Coronary artery (tissue), 2 donors: ENCODE measurements at regions not wholly inside any gene's neighbourhood (a gene's known extent, or its start where the extent isn't known, plus 50 kb on each side); places are given as distances from the start of the nearest gene placed in this dataset.

Source experiments
- DNase-seq: peaks from one replicate; pipeline ENCODE4 v3.0.0-alpha.2; 2017; ENCODE audit warnings: low spot score
- H3K27ac ChIP-seq, 2 donors: fragments of 200-600 bp; sonication (generic); one replicate each; pipeline ENCODE4 v1.5.1; 2016 to 2019
- H3K4me3 ChIP-seq: fragments of 200-600 bp; sonication (generic); 2 replicates; pipeline ENCODE4 v1.5.1; 2016; ENCODE audit warnings: mild to moderate bottlenecking, moderate library complexity
- CTCF ChIP-seq: fragments of 200-600 bp; sonication (generic); IDR thresholded peaks from one replicate; pipeline ENCODE4 v1.5.1; 2019; ENCODE audit warnings: antibody characterized with exemption

GRCh38 chr6:25053875-25054371 lies 118.2 kb upstream of the RIPOR2 start:
- H3K27ac ChIP-seq: no peak overlapping the region
- no peak overlapping the region for H3K4me3 ChIP-seq
- DNase-seq: no peak
- TF ChIP-seq CTCF: no peak

- no peak overlapping the region for H3K4me3 ChIP-seq
- TF ChIP-seq CTCF: no peak
- no peak overlapping the region for H3K27ac ChIP-seq
- DNase-seq: no peak
Measured at GRCh38 chr6:25054469-25054868, 118.7 kb upstream of the RIPOR2 start.

GRCh38 chr6:25056130-25056529 lies 120.4 kb upstream of the RIPOR2 start:
- TF ChIP-seq CTCF: no peak
- no peak for DNase-seq
- Histone ChIP-seq H3K4me3 (no peak overlapping the region), H3K27ac (no peak overlapping the region)

- no peak for TF ChIP-seq CTCF
- H3K27ac ChIP-seq: no peak overlapping the region
- no peak for DNase-seq
- H3K4me3 ChIP-seq: no peak overlapping the region
Measured at GRCh38 chr6:25057111-25057905, 121.5 kb upstream of the RIPOR2 start.

GRCh38 chr6:25058441-25058840 lies 122.7 kb upstream of the RIPOR2 start:
- H3K27ac ChIP-seq: no peak overlapping the region
- TF ChIP-seq CTCF: no peak

GRCh38 chr6:25058941-25059340 lies 123.2 kb upstream of the RIPOR2 start:
- DNase-seq: no peak
- H3K27ac ChIP-seq: no peak overlapping the region
- no peak overlapping the region for H3K4me3 ChIP-seq
- no peak for TF ChIP-seq CTCF

More at GRCh38 chr6:25058441-25058840, 122.7 kb upstream of the RIPOR2 start:
- no peak overlapping the region for H3K4me3 ChIP-seq
- no peak for DNase-seq

- no peak for TF ChIP-seq CTCF
- Histone ChIP-seq H3K4me3 (no peak overlapping the region), H3K27ac (no peak overlapping the region)
- DNase-seq: no peak
Measured at GRCh38 chr6:25060522-25060921, 124.8 kb upstream of the RIPOR2 start.
